Keratinocyte (primary cell): ENCODE measurements at regions not wholly inside any gene's neighbourhood (a gene's known extent, or its start where the extent isn't known, plus 50 kb on each side); places are given as distances from the start of the nearest gene placed in this dataset.

Experiments used
- DNase-seq: peaks from one replicate; pipeline ENCODE4 v3.0.0-alpha.2; 2011; ENCODE audit warnings: low read depth, missing footprints, low spot score
- FAIRE-seq: peaks from 2 replicates; lab custom pipeline; 2011; peaks lifted over from hg19 to GRCh38; lab: Jason Lieb, UNC
- H2AFZ ChIP-seq: 2 replicates; pipeline ENCODE4 v1.6.0; 2012; ENCODE audit warnings: low read length, control low read depth, inconsistent platforms; ENCODE audit not compliant: control insufficient read depth
- H3K27ac ChIP-seq: 2 replicates; pipeline ENCODE4 v1.5.1; 2011; ENCODE audit warnings: low read length; ENCODE audit not compliant: control insufficient read depth, insufficient read depth
- H3K27me3 ChIP-seq: 3 replicates; pipeline ENCODE4 v1.6.0; 2011; ENCODE audit warnings: low read length; ENCODE audit not compliant: control insufficient read depth, insufficient read depth; ENCODE audit errors: extremely low read depth
- H3K36me3 ChIP-seq, 2 experiments: 2 replicates in 1 of 2; 3 replicates in 1 of 2; pipeline ENCODE4 v1.5.1; 2011; ENCODE audit warnings: low read length in 2 of 2, mild to moderate bottlenecking in 1 of 2; ENCODE audit not compliant: control insufficient read depth in 2 of 2, insufficient read depth in 2 of 2; ENCODE audit errors: extremely low read depth in 1 of 2
- H3K4me1 ChIP-seq: 3 replicates; pipeline ENCODE4 v1.5.1; 2011; ENCODE audit warnings: low read length; ENCODE audit not compliant: control insufficient read depth, insufficient read depth; ENCODE audit errors: extremely low read depth
- H3K4me2 ChIP-seq: 3 replicates; pipeline ENCODE4 v1.6.0; 2011; ENCODE audit warnings: low read depth, low read length; ENCODE audit not compliant: control insufficient read depth, insufficient read depth; ENCODE audit errors: extremely low read depth
- H3K4me3 ChIP-seq, 3 experiments: fragments of 200-600 bp in 1 of 3; sonication (generic) in 1 of 3; 2 replicates in 2 of 3; 3 replicates in 1 of 3; pipeline ENCODE4 v1.5.1; 2011 to 2016; ENCODE audit warnings: low read length in 3 of 3, mild to moderate bottlenecking in 3 of 3, control low read depth in 2 of 3, inconsistent platforms in 1 of 3, low read depth in 1 of 3, mixed read lengths in 1 of 3, mixed run types in 1 of 3, moderate library complexity in 1 of 3; ENCODE audit not compliant: control insufficient read depth in 2 of 3, insufficient read depth in 2 of 3; ENCODE audit errors: extremely low read depth in 1 of 3
- H3K79me2 ChIP-seq: 2 replicates; pipeline ENCODE4 v1.6.0; 2012; ENCODE audit warnings: low read length; ENCODE audit not compliant: control insufficient read depth, insufficient read depth
- H3K9ac ChIP-seq: 3 replicates; pipeline ENCODE4 v1.6.0; 2011; ENCODE audit warnings: low read length; ENCODE audit not compliant: control insufficient read depth, insufficient read depth; ENCODE audit errors: extremely low read depth
- H3K9me1 ChIP-seq: 3 replicates; pipeline ENCODE4 v1.6.0; 2011; ENCODE audit warnings: low read length; ENCODE audit not compliant: control insufficient read depth, insufficient read depth; ENCODE audit errors: extremely low read depth
- H3K9me3 ChIP-seq: 2 replicates; pipeline ENCODE4 v1.5.1; 2012; ENCODE audit warnings: low read depth, low read length; ENCODE audit not compliant: control insufficient read depth
- H4K20me1 ChIP-seq: 3 replicates; pipeline ENCODE4 v1.6.0; 2011; ENCODE audit warnings: low read length; ENCODE audit not compliant: control insufficient read depth, insufficient read depth; ENCODE audit errors: extremely low read depth
- EZH2 ChIP-seq: IDR thresholded peaks from one replicate; pipeline ENCODE4 v1.6.1; 2012; ENCODE audit warnings: inconsistent platforms, mild to moderate bottlenecking, low read length, moderate library complexity
- dilution Hi-C: fragments of 300-500 bp; cut with MboI; formaldehyde crosslinking; loops from one replicate; pipeline ENCODE4 v1.7.0; 2020; ENCODE audit warnings: low sequenced_read_pairs; ENCODE audit not compliant: extremely low pct_ligation_motif_present
- TF ChIP-seq, protein P1 (sequence below), 3 experiments: IDR thresholded peaks in 1 of 3; conservative IDR thresholded peaks in 1 of 3; optimal IDR thresholded peaks in 1 of 3; 2 replicates in 2 of 3; 3 replicates in 1 of 3; pipeline versions ENCODE3 to v1.5.1; 2011; ENCODE audit warnings: low read length in 3 of 3, mild to moderate bottlenecking in 3 of 3, moderate library complexity in 2 of 3, control low read depth in 1 of 3, inconsistent platforms in 1 of 3; ENCODE audit not compliant: insufficient read depth in 2 of 3; ENCODE audit errors: extremely low read depth in 1 of 3

DNA sequence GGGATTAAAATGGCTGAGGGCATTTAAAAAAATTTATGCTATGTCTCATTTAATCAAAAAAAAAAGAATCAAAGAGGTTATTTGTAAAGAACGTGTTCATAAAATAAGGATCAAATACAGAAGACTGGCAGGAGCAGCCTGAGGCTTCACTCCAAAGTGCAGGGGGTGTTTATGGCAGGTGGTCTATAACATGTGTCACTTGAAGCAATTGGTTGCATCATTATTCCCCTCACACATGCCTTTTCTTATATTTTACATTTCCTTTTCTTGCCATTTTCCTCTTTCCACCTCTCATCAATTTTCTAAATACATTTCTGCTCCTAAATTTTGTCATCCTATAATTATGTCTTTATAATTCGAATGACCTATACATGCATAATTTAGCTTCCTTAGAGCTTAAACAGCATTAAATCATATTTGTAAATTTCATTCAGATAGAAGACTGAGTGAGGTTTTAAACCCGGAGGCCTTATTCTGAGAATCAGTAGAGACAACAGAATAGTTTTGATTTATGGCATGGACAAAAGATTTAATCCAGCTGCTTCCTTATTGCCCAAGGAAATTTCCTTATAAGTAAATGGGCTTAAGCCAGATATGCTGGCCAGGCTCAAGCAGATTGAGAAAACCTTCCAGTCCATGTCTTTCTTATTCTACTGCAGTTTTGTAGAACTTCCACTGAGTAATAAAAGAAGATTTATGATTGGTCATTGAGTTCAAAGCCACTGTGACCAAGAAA is 322.8 kb downstream of the TGFB2 start:
- Histone ChIP-seq H3K9ac (no peak overlapping the region), H3K27me3 (no peaks in the 10 kb centered on the region), H2AFZ (no peak overlapping the region), H3K9me3 (no peaks in the 10 kb centered on the region), H3K79me2 (no peaks in the 10 kb centered on the region), H3K27ac (no peak overlapping the region), H3K4me1 (peaks cover 20% of the 10 kb centered on the region), H3K4me3 (no peak overlapping the region), H3K4me2 (no peak overlapping the region), H4K20me1 (no peaks in the 10 kb centered on the region), H3K9me1 (no peaks in the 10 kb centered on the region), H3K36me3 (no peaks in the 10 kb centered on the region)
- dilution Hi-C loops = no loop called here
- DNase-seq = no peak
- no peak for TF ChIP-seq EZH2
- TF ChIP-seq, protein P1, sequence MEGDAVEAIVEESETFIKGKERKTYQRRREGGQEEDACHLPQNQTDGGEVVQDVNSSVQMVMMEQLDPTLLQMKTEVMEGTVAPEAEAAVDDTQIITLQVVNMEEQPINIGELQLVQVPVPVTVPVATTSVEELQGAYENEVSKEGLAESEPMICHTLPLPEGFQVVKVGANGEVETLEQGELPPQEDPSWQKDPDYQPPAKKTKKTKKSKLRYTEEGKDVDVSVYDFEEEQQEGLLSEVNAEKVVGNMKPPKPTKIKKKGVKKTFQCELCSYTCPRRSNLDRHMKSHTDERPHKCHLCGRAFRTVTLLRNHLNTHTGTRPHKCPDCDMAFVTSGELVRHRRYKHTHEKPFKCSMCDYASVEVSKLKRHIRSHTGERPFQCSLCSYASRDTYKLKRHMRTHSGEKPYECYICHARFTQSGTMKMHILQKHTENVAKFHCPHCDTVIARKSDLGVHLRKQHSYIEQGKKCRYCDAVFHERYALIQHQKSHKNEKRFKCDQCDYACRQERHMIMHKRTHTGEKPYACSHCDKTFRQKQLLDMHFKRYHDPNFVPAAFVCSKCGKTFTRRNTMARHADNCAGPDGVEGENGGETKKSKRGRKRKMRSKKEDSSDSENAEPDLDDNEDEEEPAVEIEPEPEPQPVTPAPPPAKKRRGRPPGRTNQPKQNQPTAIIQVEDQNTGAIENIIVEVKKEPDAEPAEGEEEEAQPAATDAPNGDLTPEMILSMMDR (optimal IDR thresholded peaks at IDR 0.05 in 1 of 3, IDR thresholded peaks at IDR 0.05 in 1 of 3, conservative IDR thresholded peaks at IDR 0.05 in 1 of 3; ENCODE audit: extremely low read depth in 1 of 3, insufficient read depth in 2 of 3, low read length in 3 of 3) = no peak
- no peak for FAIRE-seq

DNA sequence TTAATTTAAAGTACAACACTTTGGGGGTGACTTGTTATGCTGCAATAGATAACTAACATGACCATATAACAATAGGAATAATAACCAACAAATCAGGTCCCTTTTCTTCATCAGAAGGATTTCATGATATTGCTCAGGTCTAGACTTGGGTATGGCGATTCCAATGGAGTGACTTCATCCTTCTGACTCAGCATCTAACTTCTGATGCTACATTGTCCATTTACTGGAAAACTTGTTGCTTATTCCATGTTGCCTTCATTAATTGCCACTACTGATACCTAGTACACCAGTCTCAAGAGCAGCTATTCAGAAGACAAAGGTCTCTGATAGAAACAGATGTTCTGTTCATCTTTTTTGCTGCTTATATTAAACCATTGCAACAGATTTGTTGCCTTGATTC is 324.3 kb downstream of the TGFB2 start:
- H2AFZ ChIP-seq = no peak overlapping the region
- no peak overlapping the region for H3K27ac ChIP-seq
- peaks cover 17% of the 10 kb centered on the region for H3K4me1 ChIP-seq
- H3K36me3 ChIP-seq = no peaks in the 10 kb centered on the region
- H3K9me3 ChIP-seq = no peaks in the 10 kb centered on the region
- TF ChIP-seq, protein P1 (optimal IDR thresholded peaks at IDR 0.05 in 1 of 3, IDR thresholded peaks at IDR 0.05 in 1 of 3, conservative IDR thresholded peaks at IDR 0.05 in 1 of 3; ENCODE audit: extremely low read depth in 1 of 3, insufficient read depth in 2 of 3, low read length in 3 of 3) = no peak
- no peak for TF ChIP-seq EZH2
- no peaks in the 10 kb centered on the region for H3K79me2 ChIP-seq
- FAIRE-seq = peak; percentile 90
- dilution Hi-C loops = no loop called here
- DNase-seq = no peak
- no peak overlapping the region for H3K4me3 ChIP-seq
- no peaks in the 10 kb centered on the region for H3K27me3 ChIP-seq
- H3K9me1 ChIP-seq = no peaks in the 10 kb centered on the region
- H3K9ac ChIP-seq = no peak overlapping the region
- no peaks in the 10 kb centered on the region for H4K20me1 ChIP-seq
- no peak overlapping the region for H3K4me2 ChIP-seq
